ENCODE measurements at regions not wholly inside any gene's neighbourhood (a gene's known extent, or its start where the extent isn't known, plus 50 kb on each side); places are given as distances from the start of the nearest gene placed in this dataset.
"Not testable (repeated sequence)": the region's sequence is repeated elsewhere in the genome, so short reads cannot be mapped to it uniquely, and the experiment has no call there.

DNA sequence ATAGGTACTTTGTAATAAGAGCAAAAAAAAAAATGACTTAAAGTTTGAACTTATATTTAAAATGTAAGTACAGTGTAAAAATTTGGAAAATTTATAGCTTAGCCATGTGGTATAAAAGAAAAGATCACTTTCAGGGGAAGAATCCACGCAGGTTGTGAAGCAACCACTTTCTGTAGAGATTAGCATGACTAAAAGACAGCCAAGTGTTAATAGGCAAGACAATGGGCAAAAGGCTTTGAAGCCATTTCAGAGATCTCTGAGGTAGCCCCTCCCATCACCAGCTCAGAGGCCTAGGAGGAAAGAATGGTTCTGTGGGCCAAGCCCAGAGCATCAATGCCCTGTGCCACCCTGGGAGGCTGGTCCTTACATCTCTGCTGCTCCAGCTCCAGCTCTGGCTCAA is 346.3 kb upstream of the CHD1 start:
- DNase-seq: no peak

DNA sequence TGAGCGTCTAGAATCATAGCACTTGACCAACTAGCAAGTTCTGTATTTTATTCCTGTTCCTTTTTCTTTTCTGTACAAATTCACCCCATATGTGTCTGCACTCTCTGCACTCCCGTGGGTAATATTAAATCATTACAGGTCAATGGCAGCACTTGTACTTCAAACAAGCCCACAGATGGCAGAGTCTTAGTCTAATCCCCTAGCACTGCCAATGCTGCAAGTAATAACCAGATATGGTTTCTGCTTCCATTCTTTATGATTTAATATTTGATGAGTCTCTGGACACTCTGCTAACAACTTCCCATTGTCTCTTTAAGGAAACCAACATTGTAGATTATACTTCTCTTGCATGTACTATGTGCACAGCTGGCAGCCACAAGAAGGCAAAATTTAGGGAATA is 343.8 kb upstream of the CHD1 start:
- DNase-seq: no peak

DNA sequence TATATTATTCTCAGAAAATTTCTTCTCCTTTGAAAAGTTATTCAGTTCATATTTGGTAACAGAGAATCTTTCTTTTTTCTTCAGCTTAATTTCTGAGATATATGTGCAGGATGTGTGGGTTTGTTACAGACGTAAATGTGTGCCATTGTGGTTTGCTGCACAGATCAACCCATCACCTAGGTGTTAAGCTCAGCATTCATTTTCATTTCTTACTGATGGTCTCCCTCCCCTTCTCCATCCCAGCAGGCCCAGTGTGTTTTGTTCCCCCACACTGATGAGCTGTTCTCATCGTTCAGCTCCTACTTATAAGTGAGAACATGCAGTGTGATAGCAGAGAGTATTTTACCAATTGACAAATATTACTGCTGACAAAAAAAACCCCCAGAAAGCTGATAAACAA is 330.0 kb upstream of the CHD1 start:
- DNase-seq: no peak

DNA sequence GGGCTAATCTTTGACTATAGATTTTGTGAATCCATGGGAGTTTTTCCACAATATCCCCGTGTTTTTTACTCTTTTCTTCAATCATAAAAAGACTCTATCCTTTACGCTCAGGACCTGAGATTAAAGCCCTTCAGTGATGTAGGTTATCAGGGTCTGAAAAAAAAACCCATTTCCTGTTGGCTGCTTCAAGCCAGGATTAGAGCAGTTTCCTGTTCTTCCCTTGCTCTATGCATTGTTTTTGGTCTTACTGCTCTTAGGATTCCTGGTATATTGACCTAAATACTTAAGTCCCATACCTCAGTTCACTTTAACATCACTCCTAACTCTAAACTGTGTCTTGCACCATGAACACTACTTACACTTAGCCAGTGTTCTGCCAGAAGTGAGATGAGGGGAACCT is 319.3 kb upstream of the CHD1 start:
- DNase-seq: no peak

DNA sequence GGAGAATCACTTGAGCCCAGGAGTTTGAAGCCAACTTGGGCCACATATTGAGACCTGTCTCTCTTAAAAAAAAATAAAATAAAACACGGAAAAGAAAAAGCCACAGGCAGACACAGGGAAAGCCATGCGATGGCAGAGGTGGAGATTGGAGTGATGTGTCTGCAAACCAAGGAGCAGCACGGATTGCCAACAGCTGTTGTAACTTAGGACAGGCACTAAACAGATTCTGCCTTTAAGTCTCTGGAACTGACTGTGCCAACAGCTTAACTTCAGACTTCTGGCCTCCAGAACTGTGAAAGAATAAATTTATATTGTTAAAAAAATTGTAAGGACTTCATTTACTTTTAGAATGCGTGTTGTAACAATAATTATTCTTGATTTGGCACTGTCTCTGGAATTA is 318.5 kb upstream of the CHD1 start:
- DNase-seq: no peak

DNA sequence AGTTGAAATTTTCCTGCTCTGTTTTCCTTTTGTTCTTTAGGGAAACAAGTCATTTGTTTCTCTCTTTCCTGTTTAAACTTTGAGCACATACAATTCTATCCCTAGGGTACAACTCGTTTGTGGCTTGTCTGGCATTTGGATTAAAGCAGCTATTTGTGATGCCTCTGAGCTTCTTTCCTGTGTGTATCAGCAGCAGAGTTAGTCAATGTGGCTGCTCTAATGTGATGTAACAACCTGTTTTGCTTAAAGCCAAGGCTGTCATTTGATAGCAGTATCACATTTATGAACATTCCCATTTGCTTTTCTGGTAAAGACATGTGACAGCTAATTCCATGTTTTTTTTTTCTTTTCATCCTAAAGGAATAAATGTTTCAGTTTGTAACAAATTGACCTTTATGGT is 314.3 kb upstream of the CHD1 start:
- DNase-seq: no peak

DNA sequence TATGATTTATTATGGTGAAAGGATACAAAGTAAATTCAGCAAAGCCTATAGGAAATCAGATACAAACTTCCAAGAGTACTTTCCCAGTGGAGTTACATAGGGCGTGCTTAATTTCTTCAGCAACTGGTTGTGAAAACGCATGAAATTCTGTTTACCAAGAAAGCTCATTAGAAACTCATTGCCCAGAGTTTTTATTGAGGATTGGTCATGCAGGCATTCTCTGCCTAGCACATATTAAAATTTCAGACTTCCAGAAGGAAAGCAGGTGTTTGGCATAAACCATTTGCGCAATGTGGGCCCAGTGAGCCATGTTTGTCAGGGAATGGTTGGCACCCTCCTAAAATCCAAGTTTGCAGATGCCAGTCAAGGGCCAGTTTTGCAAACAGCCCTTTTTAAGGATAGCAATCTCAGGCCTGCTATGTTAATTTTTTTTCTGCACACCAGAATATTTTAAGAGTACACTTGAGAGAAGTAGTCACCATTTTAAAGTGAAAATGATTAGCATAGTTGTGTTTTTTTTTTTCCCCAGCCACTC is 311.1 kb upstream of the CHD1 start:
- no peak for DNase-seq

DNA sequence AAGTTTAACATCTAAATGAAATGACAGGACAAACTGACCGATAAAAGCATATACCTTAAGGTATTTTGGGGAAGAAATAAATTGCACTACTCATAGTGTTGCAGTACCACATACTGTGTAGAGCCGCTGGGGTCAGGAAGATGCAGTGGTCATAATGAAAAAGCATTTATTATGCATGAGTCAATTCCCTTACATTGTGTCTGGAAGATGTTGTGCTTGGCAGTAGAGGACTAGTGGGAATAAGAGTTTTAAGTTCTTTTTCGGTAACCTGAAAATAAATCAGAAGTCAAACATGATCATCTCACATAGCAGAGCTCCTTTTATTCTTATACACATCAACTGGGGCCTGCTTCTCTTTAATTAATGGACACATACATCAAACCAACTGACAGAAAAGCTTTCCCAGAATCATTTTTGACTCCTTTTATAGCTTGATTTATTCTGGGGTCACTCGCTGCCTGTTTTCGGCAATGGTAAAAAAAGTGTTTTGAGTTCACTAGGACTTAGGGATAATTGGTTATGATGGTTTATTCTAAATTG is 262.5 kb upstream of the CHD1 start:
- no peak for DNase-seq

DNA sequence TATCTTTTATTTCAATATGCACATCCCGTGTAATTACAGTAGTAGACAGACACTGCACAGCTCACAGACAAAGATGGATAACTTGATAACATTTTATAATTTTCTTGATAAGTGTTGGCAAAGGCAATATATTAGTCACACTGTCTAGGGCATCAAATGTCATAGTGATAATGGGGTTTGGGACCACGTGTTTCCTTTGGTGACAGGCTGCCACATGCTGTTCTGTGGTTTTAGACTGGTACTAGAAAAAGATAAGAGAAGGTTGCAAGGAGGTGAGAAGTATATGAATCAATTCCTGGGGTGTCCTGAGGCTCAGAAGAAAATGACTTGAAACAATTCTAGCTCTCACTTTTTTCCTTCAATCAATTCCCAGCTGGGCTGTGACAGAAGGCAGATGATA is 258.8 kb upstream of the CHD1 start:
- no peak for DNase-seq

DNA sequence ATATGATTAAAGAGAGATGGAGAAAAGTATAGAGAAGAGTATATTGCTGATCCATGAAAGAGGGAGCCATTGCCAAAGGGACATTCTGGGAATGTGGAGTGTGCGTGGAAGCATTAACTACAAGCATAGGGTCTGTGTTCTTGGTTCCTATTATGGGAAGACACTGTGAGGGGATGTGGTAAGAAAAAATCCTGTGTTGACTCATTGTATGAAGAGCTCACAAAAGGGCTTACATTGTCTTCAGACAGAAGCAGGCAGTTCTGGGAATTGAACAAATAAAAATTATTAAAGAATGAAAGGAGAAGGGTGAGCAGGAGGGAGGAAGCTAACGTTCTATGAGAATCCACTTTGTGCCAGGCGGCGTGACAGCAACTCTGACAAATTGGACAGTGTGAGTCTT is 250.4 kb upstream of the CHD1 start:
- DNase-seq: no peak

DNA sequence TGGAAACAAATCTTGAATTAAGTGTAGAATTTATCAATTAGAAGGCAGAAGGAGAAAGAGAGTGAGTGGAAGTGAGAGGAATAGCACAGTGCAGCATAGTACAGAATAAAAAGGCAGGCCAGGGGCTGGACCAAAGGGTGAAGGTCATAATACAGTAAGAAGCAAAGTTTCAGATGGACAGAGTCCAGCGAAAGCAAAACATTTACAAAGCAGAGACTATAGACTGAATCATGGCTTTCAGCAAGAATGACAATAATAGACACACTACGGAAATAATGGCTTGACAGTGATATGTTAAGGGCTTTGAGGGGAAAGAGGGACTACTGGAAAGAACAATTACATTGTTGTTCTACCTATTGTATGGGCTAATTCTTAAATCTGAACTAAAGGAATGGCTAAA is 249.0 kb upstream of the CHD1 start:
- DNase-seq: no peak

DNA sequence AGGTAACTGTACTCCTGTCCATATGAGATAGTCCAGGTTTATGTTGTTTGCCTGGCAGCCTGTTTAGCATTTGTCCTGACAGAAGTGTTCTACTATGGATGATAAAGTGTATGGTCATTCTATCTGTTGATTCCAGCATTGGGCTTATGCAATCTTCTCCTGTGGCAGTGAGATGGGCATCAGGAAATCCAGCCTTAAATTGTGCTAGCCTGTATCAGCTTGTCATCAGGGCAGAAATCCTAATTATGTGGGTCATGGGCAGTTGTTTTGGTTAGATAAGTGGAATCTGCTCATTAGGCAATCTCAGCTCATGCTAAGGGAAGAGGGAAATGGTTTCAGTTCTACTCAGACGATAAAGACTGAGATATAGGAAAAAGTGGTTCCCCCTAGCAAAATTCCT is 247.4 kb upstream of the CHD1 start:
- DNase-seq: no peak

DNA sequence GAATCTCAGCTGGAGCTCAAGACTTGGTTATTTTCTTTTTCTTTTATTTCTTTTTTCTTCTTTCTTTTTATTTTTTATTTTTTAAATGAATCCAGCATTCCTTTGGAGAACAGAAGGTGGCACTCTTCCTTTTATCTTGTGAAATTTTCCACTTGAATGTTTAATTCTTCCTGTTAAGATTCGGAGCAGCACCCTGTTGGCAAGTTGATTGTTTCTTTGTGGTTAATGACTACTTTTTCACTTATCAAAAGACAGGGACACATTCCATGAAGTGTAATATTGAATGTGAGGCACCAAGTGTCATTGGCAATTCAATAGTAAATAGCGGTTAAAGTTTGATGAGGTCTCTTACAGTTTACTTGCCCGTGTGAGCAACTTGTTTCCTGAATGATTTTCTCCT is 240.5 kb upstream of the CHD1 start:
- DNase-seq: no peak

DNA sequence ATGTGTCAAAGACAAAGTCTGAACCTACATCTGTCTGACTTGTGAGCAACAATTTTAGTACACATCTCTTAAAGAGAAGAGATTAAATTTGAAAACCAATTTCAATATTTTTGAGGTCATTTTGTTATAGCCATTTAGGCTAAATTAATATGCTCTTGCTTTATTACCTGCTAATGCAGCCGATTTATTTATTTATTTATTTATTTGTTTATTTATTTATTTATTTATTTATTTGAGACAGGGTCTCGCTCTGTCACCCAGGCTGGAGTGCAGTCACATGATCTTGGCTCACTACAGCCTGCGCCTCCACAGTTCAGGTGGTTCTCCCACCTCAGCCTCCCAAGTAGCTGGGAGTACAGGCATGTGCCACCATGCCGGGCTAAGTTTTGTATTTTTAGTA is 232.7 kb upstream of the CHD1 start:
- DNase-seq: not testable (repeated sequence)

DNA sequence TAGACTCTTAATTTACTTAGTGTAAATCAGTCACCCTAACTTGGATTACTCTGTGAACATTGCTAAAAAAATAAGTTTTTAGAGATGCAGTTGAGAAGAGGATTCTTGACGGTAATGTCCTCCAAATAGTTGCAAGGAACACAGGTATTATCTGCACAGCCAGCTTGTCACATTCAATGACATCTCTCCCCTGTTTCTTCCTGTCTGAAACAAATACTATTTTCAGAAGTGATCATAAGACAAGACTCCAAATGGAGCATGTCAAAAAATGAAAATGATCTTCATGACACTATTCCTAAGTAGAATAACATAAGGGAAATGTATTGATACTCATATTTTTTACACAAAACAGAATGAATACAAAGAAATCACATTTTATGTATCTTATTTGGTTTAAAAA is 227.9 kb upstream of the CHD1 start:
- no peak for DNase-seq

DNA sequence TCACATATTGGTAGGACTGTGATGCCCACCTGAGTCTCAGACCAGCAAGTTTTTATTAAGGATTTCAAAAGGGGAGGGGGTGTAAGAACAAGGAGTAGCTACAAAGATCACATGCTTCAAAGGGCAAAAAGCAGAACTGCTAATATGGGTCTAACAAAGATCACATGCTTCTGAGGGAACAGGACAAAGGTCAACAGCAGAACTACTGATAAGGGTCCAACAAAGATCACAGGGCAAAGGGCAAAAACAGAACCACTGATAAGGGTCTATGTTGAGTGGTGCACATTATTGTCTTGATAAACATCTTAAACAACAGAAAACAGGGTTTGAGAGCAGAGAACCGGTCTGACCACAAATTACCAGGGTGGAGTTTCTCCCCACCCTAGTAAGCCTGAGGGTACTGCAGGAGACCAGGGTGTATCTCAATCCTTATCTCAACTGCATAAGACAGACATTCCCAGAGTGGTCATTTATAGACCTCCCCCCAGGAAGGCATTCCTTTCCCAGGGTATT is 214.5 kb upstream of the CHD1 start:
- not testable (repeated sequence) for DNase-seq

DNA sequence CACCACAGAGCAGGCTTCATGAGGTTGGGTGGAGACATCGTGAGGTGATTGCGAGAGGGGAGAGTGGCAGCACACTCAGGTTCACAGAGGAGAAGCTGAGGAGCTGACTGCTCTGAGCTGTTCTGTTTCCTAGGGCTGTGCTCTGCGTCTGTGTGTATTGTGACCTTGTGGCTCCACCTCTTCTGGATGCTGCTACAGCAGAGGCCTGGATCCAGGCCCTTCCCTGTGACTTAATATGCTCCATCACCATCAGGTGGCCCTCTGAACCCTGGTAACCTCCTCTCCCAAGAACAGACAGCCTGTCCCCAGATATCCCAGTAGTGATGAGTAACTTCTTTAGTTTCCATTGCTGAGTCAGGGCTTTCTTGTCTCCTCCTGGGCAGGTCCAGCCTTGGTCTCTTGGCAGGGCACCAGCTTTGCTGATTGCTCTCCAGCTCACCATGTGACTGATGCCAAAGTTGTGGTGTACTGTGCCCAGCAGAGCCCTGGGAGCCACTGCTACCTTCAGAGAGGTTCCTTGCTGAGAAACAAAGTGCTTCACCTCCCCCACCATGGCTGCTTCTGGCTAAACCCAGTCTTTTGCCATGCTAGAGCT is 212.8 kb upstream of the CHD1 start:
- no peak for DNase-seq

DNA sequence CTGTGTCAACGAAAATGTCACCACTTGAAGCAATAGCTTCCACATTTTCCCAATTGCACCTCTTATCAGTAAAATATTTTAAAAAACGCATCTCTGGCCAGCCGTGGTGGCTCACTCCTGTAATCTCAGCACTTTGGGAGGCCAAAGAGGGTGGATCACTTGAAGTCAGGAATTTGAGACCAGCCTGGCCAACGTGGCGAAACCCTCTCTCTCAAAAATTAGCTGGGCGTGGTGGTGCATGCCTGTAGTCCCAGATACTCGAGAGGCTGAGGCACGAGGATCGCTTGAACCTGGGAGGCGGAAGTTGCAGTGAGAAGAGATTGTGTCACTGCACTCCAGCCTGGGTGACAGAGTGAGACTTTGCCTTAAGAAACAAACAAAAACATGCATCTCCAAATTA is 210.1 kb upstream of the CHD1 start:
- DNase-seq: no peak

DNA sequence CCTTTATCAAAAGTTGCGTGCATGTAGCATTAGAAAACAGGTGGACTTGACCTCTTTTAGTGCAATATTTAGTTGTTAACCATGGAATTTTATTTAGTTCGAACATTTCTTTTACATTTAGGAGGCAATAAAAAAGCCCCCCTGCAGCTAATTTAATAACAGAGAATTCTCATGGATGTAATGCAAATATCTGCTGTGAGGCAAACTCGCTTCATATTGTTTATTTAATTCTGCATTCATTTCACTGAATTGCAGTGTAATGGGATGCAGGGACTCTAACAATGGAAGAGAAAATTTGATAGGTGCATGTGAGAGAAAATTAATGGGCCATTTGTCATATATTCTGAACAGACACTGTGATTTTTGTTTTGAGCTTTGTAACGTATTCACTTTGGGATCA is 205.1 kb upstream of the CHD1 start:
- no peak for DNase-seq

DNA sequence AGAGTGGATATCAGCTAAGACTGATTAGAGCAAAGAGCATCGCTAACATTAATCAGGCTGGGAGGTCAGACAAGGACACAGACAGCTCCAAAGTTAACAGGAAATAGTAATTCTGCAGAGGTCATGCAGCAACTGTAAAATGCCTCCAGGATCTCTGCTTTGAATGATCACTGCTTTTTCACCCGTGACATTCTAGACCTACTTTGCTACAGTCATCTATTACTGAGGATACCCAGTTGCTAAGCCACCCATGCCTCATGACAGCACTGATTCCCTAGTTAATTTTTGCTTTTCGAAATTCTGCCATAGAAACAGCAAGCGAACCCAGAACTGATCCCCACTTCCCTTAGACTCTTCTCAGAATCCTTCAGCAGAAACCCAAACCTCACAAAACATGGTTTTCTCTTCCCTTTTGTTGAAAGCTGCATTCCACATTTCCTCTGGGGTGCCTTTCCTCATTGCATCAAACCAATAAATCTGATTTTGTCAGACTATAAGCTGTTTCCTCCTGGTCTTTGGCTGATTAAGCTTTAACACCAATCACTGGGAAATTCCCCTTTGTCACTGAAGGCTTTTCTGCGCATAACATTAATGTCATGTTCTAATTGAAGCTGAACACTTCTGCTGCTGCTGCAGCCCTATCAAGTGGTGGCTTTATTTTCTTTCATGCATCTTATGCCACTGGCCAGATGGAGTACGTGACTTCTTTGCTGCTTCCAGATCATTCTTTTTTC is 201.1 kb upstream of the CHD1 start:
- no peak for DNase-seq

DNA sequence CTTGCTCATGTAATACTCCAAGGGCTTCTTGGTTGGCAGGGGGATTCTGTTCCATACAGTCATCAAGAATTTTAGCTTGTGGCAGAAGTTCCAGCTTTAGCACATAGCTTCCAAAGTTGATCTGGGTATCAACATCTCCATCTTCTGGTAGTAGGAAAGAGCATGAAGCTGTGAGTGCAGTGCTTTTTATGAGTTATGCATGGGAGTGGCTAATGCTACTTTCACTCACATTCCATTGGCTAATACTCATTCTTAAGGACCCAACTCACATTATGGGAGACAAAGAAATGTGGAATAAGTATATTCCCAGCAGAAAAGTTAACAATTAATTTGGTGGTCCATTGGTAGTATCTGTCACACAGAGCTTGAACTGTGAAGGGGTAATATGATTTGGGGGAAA is 194.2 kb upstream of the CHD1 start:
- no peak for DNase-seq

DNA sequence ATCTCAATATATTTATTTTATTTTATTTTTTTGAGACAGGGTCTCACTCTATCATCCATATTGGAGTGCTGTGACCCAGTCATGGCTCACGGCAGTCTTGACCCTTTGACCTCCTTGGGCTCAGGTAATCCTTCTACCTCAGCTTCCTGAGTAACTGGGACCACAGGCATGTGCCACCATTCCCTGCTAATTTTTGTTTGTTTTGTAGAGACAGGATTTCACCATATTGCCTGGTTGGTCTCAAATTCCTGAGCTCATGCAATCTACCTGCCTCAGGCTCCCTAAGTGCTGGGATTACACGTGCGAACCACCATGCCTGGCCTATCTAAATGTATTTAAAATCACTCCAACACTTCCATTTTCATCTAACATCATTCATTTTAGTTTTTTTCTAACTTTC is 190.5 kb upstream of the CHD1 start:
- DNase-seq: no peak

DNA sequence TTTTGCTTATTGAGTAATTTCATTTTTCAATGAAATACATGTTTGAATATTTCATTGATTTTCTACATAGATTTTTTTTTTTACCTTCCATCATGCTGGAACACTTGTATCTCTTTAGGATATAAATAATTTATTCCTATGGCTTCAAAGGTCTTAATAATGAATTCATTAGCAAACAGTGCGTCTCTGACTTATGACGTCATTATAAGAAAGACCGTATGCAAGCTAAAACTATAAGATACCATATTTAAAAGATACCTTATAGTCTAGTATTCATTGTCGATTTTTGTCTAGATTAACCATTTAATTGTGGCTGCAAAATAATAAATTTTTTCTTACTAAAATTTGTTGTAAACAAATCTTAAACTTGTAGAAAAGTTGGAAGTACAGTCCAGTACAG is 187.7 kb upstream of the CHD1 start:
- no peak for DNase-seq

DNA sequence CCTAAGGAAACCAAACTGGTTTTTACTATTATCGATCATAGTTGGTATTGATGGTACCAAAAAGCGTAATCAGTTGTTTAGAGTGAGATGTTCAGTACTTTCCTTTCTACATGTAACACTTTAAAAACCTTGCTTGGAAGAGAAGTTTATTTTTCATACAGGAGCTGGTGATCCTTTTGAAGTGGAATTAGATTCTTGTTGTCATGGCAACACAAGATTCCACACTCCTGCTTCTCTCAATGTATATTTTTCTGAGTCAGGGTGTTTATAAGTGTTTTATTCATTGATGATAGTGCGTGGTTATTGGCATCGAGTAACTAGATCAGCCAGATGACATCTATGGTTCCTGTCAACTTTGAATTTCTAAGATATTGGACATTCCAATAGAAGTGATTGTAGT is 181.1 kb upstream of the CHD1 start:
- DNase-seq: no peak

DNA sequence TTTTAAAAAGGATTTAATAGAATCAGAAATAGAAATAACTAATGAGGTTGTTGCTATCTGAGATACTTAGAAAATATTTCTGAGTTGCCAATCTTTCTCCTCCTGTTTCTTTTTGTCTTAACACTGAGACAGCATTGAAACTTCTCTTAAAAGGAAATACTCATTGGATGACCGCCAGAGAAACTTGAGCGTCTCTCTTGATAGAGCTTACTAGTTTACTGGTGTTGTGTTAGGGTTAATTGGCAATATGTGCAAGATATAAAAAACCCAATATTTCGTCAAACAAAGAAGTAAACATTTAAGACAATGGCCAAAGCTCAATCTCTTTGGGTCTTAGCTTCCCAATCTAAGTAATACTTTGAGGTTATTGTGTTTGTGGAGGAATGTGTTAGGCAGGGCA is 176.4 kb upstream of the CHD1 start:
- DNase-seq: no peak
